ENCODE measurements at regions not wholly inside any gene's neighbourhood (a gene's known extent, or its start where the extent isn't known, plus 50 kb on each side); places are given as distances from the start of the nearest gene placed in this dataset.
"Not testable (repeated sequence)": the region's sequence is repeated elsewhere in the genome, so short reads cannot be mapped to it uniquely, and the experiment has no call there.

DNA sequence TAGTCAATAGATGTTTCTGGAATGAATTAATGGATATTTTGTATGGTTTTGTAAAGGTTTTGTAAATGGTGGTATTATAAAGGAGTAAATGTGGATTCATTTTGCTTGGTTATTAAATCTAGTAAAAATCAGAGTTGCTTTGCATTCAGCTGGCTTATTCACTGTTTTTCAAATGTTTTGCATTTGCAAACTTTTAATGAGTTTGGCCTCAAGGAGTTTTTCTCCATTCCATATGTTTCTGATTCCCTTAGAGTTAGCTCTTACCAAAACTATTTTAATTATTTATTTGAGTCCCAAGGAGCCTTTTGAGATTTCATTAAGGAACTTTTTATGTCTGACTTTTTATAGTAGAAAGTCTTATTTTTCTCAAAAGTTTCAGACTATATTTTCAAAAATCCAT is 992.2 kb downstream of the DIPK2A start:
- DNase-seq (ENCODE audit: extremely low read depth, low read depth): no peak

DNA sequence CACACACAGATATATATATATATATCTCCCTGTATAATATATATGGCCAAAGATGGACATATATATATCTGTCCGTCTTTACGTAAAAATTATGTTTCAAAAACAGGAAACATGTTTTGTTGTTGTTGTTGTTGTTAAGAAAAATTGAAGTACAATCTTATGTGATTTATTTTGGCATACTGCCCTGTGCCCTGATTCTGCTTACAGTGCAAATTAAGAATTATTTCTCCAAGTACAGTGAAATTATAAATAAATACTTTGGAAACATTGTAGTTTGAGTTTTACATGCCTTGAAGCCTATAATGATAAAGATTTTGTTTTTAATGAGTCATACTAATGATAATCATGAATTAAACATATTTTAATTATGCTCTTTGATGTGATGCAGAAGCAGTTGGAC is 994.9 kb downstream of the DIPK2A start:
- H3K4me3 ChIP-seq (replicated peaks; ENCODE audit: low read depth, low read length): no peak overlapping the region
- TF ChIP-seq, protein P1, sequence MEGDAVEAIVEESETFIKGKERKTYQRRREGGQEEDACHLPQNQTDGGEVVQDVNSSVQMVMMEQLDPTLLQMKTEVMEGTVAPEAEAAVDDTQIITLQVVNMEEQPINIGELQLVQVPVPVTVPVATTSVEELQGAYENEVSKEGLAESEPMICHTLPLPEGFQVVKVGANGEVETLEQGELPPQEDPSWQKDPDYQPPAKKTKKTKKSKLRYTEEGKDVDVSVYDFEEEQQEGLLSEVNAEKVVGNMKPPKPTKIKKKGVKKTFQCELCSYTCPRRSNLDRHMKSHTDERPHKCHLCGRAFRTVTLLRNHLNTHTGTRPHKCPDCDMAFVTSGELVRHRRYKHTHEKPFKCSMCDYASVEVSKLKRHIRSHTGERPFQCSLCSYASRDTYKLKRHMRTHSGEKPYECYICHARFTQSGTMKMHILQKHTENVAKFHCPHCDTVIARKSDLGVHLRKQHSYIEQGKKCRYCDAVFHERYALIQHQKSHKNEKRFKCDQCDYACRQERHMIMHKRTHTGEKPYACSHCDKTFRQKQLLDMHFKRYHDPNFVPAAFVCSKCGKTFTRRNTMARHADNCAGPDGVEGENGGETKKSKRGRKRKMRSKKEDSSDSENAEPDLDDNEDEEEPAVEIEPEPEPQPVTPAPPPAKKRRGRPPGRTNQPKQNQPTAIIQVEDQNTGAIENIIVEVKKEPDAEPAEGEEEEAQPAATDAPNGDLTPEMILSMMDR (IDR thresholded peaks at IDR 0.05; ENCODE audit: low read depth, low read length, missing control alignments): no peak
- DNase-seq (ENCODE audit: extremely low read depth, low read depth): no peak

More for the DNA sequence above, 992.2 kb downstream of the DIPK2A start:
- TF ChIP-seq, protein P1 (IDR thresholded peaks at IDR 0.05; ENCODE audit: low read depth, low read length, missing control alignments): no peak
- no peak overlapping the region for H3K4me3 ChIP-seq (replicated peaks; ENCODE audit: low read depth, low read length)

DNA sequence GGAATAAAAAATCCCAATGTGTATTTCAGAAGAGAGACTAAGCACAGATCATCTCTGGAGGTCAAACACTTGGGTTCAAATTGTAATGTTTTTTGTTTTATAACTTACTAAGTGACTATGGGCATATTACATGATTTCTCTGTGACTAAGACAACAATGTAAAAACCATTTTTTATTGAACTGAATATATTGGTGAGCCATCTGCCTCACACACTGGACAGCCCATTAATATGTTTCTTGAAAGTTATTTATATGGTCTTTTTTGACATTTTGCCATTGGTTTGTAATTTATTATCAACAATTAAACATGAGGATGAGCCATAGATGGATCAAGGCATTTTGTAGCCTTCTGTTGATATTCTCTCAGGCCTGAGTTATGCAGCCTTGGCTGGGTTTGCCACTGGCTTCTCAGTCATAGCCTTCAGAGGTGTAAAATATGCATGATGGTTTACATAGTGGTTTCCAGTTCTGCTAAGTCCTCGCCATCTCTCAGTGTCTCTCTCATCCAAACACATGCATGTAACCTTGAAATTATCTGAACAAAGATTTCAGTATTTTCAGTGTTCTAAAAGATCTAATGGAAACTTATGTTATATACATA is 997.2 kb downstream of the DIPK2A start:
- no peak overlapping the region for H3K4me3 ChIP-seq (replicated peaks; ENCODE audit: low read depth, low read length)
- no peak for DNase-seq (ENCODE audit: extremely low read depth, low read depth)
- TF ChIP-seq, protein P1 (IDR thresholded peaks at IDR 0.05; ENCODE audit: low read depth, low read length, missing control alignments): no peak

DNA sequence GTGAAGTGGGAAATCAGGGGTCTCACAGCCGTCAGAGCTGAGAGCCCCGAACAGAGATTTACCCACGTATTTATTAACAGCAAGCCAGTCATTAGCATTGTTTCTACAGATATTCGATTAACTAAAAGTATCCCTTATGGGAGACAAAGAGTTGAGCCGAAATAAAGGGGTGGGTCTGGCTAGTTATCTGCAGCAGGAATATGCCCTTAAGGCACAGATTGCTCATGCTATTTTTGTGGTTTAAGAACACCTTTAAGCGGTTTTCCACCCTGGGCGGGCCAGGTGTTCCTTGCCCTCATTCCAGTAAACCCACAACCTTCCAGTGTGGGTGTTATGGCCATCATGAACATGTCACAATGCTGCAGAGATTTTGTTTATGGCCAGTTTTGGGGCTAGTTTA is 1012.9 kb downstream of the DIPK2A start:
- not testable (repeated sequence) for H3K4me3 ChIP-seq (replicated peaks; ENCODE audit: low read depth, low read length); DNase-seq (ENCODE audit: extremely low read depth, low read depth)

DNA sequence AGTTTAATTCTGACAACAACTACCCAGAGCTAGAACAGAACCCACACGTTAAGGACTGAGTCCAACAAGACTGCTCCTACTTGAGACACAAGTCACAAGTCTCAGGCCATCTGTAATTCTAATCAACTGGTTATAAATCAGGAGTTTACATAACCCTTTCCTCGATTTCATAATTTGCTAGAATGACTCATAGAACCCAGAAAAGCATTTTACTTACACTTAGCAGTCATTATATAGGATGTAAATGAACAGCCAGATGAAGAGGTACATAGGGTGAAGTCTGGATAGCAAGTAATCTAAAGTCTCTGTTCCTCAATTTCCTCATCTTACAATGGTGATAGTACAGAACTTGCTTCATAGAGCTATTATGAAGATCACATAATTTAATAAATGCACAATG is 1018.2 kb downstream of the DIPK2A start:
- DNase-seq (ENCODE audit: extremely low read depth, low read depth): no peak
- TF ChIP-seq, protein P1 (IDR thresholded peaks at IDR 0.05; ENCODE audit: low read depth, low read length, missing control alignments): no peak
- no peak overlapping the region for H3K4me3 ChIP-seq (replicated peaks; ENCODE audit: low read depth, low read length)

DNA sequence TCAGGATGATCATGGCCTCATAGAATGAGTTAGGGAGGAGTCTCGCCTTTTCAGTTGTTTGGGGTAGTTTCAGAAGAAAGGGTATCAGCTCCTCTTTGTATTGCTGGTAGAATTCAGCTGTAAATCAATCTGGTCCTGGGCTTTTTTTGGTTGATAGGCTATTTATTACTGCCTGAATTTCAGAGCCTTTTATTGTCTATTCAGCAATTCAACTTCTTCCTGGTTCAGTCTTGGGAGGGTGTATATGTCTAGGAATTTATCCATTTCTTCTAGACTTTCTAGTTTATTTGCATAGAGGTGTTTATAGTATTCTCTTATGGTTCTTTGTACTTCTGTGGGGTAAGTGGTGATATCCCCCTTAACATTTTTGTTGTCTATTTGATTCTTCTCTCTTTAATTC is 1024.2 kb downstream of the DIPK2A start:
- no peak overlapping the region for H3K4me3 ChIP-seq (replicated peaks; ENCODE audit: low read depth, low read length)
- no peak for DNase-seq (ENCODE audit: extremely low read depth, low read depth)
- TF ChIP-seq, protein P1 (IDR thresholded peaks at IDR 0.05; ENCODE audit: low read depth, low read length, missing control alignments): no peak

DNA sequence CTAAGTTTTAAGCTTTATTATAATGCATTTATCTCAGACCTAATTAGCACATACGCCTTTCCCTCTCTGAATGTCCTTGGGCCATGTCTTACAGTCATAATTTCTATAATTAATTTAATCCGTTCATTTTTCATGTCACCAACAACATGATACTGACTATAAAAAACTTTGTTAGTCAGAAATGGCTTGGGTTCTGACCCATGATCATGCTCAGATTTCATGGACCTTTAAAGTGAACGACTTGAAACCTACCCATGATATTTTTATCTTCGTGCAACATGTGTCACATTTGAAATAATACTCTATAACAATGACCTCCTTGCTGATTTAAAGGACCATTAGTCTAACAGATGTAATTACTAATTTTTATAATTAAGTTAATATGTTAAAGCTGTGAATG is 1033.8 kb downstream of the DIPK2A start:
- H3K4me3 ChIP-seq (replicated peaks; ENCODE audit: low read depth, low read length): no peak overlapping the region
- no peak for DNase-seq (ENCODE audit: extremely low read depth, low read depth)
- TF ChIP-seq, protein P1 (IDR thresholded peaks at IDR 0.05; ENCODE audit: low read depth, low read length, missing control alignments): no peak
